Activated CD8-positive, alpha-beta memory T cell treated with anti-CD3 and anti-CD28 coated beads for 24 hours (primary cell): ENCODE measurements at regions not wholly inside any gene's neighbourhood (a gene's known extent, or its start where the extent isn't known, plus 50 kb on each side); places are given as distances from the start of the nearest gene placed in this dataset.

Experiments
- DNase-seq: peaks from one replicate; pipeline ENCODE4 v3.0.0-alpha.2; 2020

DNA sequence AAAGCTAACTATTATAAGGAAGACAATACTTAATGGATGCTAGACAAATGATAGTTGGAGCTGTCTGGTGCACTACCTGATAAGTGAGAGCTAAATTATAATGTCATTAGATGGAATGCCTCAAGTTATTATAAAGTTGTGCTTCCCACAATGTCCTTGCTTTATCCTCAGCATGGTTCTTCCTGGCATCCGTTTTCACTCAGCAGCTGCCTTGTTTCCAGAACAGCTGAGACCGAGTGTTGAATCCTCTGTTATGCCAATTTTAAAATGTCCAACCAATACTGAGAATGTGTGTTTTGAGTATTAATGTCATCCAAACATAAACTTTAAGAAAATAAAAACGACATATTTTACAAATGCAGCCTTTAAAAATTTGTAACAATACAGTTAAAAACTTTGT lies 286.7 kb upstream of the SOX2 start:
- DNase-seq = no peak

DNA sequence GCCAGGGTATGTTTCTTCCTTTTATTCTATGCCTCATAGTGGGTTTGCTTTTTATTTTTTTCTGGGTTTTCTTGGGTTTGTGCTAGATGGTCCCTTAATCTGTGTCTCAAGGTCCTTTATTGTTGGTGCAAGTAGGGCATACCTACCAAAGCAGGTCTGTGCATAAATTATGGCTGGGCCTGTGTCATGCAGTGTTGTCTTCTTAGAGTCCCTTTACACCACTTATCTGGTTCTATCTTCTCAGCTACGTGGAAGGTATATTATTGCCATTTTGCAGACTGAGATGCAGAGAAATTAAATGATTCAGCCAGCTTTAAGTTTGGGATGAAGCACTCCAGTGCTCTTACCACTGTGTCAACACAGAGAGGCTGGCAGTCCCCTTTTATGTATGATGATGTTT lies 293.5 kb upstream of the SOX2 start:
- no peak for DNase-seq

DNA sequence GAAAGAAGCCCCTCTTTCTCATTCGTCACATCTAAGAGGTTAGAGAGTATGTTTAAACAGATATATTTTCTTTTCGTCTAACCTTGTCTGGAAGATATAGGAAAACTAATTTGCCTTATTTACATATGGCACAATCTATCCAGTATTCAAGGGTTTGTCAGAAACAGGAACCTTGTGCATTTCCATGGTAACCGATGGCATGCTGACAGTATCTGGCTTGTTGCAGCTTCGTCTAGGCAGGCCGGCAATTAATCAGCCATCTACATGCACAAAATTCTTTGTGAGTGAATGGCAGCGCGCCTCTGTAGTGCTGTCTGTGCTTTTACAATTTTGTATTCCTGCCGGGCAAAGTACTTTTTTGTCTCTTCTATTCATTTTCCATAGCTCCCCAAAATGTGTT lies 294.0 kb upstream of the SOX2 start:
- no peak for DNase-seq

DNA sequence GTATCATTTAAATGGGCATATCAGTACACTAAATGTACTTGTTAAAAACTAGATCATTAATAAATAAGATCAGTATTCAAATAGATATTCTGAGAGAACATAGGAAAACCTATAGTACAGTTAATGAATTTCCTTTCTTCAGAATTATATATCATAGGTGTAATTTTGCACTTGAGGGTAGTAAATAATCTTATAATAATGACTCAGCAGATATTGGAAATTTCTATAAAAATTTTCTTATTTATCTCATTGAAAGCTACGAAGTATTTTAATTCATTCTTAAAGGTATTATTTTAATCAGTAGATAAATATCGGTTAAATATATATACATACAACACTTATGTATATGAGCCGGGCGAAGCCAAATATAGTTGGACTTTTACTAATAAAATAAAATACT lies 300.9 kb upstream of the SOX2 start:
- no peak for DNase-seq

DNA sequence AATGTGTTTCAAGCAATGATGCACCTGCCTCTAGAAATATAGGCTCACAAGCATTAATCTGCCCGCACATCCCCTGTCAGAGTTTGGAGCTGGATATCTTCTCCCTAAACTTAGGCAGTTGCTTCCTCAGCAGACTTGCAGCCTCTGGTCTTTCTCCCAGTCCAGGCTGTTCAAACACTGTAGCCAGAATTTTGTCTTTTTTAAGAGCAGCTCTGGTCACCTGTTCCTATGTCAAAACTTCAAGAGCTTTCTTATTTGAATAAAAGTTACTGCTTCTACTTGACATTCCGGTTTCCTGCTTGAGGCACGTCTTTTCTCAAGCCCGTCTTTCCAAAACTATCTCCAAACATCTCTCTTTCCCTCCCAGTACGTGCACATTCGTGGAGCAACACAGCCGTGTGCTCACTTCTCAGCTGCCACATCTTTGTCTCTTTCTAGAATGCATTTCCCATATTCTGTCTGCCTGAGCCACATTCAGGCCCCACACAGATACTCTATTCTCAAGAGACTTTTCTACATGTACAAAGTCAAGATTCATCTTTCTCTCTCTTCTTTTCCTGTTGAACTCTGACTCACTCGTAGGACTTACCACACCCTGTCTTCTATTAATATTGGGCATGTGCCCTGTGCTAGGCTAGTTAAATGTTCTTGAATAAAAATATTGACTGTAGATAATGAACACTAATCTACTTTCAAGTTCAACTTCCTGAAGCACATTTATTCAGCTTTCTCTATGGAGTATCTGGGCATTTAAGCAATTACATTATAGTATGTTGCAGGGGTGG lies 307.7 kb upstream of the SOX2 start:
- no peak for DNase-seq

DNA sequence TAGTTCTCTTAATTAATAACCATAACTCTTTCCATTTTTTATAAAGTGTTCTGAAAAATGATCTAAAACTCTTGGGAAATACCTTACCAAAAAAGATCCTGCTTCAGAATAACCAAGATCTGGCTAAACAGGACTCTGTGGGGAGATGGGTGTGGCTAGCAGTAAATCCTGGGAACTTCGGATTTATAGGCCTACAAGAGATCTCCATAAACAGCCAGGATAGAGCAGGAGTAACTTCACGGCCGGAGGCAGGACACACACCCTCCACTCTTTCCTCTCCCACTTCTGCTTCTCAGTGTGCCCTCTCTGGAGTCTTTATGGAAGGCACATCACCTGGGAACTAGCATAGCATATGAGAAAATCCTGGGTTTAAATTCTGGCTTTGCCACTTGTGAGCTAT lies 309.4 kb upstream of the SOX2 start:
- DNase-seq = no peak

DNA sequence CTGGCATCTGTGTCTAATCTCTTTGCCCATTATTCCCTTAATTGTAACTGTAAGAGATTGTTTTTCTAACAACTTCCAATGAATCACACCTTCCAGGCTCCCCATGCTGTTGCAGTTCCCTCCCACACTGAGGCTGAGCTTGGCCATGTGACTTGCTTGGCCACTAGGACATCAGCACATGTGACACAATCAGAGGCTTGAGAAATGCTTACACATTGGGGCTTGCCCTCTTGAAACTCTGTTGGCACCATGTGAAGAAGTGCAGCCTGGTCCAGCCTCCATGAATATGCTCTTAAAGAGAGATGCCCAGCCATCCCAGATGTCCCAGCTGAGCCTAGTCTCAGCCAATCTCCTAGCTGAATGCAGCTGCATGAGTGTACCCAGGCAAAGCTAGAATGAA lies 326.8 kb upstream of the SOX2 start:
- no peak for DNase-seq

DNA sequence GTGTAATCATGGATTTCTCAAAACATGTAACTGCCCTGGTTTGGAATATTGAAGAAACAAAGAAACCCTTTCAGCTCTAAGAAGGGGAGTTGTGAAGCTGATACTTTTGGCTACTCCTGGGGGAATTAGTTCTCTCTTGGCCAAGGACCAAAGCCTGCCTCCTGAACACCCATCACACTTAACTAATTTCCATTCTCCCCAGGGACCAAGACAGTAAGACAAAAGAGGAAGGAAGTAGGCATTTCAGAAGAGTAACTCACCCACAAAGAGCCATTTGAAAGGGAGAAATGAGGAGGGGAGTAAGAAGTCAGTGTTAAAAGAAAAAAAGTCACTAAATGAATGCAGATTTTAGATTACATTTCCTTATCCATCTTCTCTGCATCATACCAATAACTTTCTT lies 328.0 kb upstream of the SOX2 start:
- DNase-seq = no peak

DNA sequence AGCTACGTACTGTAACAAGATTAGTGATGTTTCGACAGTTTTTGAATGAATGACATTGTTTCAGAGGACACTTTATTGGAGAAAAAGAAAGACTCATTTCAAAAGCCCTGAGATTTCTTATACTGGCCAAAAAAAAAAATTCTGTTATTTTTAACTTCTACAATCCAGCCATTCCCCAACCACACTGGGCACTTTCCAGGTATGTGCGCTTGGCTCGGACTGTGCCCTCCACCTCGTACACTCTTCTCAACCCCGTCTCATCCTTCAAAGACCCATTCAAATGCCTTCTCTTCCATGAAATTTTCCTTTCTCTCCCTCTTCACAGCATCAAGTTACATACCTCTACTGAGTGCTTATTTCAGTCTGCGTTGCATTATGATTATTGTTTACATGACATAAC lies 328.5 kb upstream of the SOX2 start:
- DNase-seq = no peak

DNA sequence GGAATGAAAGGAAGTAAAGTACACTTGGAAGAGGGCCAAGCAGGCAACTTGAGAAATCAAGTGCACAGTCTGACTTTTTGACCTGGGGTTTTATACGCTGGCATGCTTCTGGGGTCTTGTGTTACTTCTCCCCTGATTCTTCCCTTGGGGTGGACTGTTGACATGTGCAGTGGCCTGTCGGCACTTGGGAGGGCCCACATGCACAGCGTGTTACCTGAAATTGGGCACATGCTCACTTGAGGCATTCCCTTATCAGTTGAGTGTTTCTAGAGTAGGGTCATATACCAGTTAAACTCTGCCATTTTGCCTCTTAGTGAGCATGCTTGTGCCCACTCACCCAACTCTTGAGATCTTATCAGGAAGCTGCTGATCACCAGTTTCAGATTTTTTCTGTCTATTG lies 329.1 kb upstream of the SOX2 start:
- DNase-seq = no peak

DNA sequence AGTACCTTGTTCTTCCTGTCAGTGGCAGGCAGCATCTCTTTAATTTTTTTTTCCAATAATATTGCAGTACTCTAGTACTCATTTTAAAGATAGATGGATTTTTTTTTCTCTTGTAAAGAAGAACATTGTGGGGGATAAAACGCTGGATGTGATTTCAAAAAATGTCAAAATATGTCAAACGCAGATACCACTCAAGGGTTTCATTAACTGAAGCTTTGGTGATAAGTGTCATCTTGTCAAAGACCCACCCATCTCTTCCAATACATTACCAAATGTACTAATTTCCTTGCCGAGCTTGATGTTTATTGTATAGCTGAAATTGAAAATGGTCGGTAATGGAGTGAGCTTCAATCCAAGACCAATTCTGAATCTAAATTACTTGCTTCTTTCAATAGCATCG lies 332.4 kb upstream of the SOX2 start:
- no peak for DNase-seq

DNA sequence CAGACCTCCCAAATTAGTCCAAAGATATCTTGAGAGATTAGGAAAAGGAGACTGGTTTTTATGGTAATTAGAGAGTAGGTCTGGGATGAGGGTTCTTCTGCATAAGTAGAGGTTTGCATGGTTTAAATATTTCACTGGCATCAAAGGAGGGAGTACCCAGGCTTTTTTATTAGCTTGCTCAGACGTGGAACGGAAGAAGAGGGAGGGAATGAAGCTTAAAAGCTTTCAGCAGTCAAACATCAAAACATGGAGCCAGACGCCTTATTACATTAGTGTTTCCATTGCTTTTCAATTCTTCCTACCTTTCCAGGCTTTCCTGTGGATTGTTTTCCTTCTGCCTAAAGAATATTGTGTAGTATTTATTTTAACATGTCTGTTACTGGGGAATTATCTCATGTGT lies 342.1 kb upstream of the SOX2 start:
- DNase-seq = no peak

DNA sequence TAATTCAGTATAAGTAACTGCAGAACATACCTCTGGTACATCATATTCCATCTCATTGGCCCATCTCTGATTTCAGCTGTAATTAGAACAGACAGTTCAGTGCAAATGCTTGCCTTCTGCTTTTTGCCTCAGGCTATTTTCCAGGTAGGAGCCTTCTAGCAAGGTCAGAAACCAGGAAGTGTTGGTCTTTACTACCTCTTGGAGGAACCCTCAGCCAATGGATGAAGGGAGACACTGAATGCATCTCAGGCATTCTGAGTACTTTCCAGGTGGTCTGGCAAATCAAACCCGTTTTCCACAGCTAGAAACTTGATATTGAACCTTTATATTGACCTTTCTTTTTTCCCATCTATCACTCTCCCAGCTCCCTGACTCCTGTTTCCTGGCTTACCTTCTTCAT lies 348.5 kb upstream of the SOX2 start:
- no peak for DNase-seq

DNA sequence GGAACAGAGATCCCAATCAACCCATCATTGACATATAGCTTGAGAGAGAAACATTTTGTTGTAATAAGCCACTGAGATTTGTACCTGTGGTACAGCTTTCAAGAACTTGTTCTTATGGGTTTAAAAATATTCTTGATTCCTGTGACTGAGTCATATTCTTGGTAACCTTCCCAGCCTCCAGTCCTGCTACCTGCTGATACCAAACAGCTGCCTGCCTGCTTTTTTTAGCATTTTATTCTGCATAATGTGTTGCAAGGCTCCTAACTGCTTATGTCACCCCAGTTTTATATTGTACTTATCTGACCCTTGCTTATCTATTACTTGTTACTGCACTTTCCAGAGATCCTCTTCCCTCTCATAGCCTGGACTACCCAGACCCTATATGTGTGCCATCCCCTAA lies 349.3 kb upstream of the SOX2 start:
- DNase-seq = no peak

DNA sequence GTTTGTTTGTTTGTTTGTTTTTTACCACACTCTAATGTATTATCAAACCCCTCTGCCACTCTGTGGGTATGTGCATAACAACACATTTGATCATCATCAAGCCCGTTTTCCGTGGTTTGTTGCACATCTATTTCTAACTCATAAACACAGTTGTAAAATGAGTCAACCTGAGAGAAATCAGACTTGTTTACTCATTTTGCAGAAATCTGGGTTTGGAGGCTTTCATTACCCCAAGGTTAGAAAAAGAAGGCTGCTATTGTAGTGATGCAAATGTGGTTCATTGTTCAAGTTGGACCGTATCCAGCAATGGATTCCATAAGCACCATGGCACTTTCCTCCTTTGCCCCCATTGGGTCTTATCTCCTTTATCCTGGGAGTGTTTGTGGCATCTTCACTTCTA lies 353.2 kb upstream of the SOX2 start:
- DNase-seq = no peak

DNA sequence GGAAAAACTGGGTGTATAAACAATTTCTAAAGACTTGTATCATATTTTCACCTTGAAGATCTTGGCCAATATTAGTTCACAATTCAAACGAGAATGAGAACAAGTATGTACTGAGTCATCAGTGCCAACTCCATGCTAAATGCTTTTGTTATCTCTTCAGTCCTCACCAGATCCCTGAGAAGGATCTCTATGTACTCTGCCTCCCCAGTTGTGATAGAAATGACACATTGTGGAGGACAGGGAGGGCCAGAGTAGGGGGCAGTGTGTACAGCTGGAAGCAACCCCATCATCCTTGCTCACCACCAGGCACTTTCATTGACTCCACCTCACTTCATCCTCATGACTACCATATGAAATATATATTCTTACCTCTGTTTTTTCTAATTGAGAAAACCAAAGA lies 353.7 kb upstream of the SOX2 start:
- DNase-seq = no peak

DNA sequence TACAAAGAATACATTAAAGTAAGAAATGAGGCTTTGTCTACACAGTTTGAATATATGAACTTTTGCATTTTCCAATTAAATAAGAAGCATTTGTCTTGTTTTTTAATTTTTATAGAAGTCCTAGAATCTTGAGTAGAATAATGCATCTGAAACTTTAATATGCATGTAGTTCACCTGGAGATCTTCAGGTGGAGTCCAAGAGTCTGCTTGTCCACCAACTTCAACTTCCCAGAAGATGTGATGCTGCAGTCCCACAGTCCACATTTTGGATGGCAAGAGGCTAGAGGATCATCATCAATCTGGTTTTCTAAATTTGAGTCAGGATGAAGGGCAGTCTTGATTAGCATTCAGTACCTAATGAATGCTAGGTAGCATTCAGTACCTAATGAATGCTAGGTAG lies 357.6 kb upstream of the SOX2 start:
- no peak for DNase-seq

DNA sequence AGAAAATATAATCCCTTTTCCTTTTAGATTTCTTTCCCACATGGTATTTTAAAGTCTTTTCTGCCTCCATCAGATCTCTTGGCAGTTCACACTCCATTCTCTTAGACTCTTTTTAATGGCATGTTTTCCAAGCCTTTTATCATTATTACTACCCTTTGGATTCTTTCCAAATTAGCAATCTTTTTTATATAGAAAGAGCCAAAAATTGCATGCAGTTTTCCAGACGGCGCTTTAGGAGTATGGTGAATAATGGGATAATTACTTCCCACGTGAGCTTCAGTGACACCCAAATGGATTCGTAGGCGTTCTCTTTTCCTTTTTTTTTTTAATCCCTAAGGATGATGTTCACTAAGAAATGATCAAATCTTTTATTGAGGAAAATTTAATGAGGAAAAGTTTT lies 354.8 kb upstream of the DNAJC19 start:
- no peak for DNase-seq

DNA sequence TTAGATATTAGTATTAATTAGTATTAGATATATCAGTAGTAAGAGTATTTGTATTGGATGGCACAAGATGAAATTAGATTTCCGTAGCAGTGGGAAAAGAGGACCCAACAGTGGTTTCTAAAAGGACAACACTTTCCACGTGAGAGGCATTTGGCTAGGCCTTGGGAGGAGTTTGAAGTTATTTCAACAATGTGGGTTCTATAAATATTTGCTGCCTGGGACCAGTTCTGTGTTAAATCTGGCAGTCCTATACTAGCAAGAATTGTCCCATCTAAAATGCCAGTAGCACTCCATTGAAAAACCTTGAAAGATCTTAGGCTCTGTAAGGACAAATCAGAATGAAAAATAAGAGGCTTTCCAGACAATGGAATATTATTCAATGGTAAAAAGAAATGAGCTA lies 347.1 kb upstream of the DNAJC19 start:
- no peak for DNase-seq

DNA sequence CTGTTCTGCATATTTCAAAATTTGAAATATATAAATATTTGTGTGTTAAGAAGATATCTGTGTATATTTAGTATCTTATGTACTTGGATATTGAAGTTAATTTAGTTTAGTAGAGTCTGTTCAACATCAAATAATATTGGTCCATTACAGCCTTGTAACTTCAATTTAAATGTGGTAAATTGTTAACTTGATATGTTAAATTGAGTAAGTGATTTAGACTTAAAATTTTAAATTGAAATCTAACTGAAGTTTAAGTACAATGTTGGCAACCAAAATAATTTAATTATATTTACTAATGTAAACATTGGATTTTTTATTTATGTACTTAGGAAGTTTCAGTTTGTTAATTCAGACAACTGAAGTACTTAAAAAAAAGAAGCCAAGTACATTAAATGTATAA lies 343.9 kb upstream of the DNAJC19 start:
- DNase-seq = no peak

DNA sequence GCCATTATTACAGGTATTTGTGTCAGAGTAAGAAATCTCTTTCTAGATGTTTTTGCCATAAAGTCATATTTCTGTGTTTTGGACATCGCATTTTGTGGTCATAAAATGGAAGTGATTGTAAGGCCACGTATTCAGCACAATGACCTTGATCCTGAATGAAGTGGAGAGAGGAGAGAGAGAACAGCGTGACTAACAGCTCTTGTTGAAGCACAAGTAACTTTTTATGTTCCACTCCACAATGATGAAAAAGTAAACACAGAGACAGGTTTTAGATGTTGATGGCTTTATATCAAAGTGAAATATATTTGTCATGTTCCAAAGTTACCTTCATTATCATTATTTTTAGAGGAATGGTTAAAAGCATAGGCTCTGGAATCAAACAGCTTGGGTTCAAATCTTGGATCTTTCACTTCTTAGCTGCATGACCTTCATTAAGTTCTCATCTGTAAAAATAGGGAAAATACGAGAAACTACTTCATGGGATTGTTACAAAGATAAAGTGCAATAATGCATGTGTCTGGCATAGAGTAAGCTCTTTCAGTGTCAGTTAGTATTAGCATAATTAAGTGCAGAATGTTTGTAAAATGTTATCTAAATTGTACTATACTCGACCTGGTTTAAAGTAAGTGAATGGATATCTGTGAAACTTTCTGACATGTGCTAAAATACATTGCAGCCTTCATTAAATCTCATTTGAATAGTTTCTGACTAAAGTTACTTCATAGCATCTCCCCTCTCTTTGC lies 341.5 kb upstream of the DNAJC19 start:
- no peak for DNase-seq

DNA sequence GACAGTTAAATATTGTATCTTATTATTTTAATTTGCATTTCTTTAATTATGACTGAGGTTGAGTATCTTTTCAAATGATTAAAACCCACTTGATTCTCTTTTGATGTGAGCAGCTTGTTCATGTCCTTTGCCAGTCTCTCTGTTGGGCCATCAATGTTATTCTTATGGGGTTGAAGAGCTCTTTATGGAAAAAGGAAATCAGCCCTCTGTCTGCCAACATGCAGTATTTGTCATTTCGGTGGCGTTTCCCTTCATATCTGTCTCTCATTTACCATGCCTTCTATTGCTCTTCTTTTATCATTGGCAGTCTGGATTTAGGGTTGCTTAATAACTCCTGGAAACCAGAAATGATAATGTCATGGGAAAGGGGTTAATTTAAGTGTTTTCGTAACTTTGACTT lies 340.7 kb upstream of the DNAJC19 start:
- no peak for DNase-seq

DNA sequence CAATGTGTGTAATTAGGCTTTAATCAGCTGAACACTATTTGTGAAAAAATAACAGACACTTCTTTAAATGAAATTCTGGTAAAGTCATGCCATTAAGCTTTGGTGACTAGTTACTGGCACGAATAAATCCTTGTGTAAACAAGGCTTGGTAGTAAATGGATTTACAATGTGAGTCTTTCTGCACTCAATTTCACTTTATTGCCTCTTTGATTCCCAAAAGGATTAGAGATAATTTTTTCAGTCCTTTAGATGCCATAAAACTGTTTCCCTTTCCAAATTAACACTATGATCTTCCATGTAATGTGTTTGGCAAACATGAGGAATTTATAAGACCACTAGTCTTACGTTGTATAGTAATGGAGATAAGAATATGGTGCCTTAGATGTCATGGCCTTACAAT lies 339.5 kb upstream of the DNAJC19 start:
- DNase-seq = no peak

DNA sequence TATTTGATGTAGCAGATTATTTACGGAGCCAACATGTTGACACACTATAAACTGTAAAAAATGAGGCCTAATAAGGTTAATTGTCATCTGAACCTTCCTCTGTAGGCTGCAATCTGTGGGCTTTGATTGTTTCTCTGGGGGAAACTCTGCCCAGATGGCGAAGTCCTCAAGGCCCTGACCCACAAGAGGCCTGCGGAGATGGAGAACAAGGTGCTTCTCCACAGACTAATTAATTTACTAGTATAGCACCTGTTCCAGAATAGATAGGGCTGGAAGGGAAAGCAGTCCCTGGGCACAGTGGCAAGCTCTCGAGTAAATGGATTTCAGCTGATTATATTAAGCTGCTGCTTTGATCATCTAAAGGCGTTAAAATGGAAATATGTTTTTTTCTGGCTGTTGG lies 338.8 kb upstream of the DNAJC19 start:
- DNase-seq = no peak

DNA sequence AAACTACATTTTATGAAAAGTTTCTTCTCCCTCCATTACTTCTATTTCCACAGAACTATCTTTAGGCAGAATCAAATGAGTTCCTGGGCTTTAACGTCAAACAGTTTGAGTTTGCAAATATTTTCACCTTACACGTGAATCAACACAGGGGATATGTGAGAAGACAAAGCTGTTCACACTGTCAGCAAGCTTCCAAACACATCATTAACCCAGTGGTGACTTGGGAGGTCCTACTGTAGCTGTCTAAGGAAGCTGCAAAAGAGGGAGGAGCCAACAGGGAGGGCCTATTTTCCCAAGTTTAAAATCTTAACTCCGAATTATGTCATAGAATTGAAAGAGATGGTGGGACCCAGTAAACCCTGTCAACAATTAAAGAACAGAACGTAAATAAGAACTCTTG lies 337.8 kb upstream of the DNAJC19 start:
- DNase-seq = no peak
